ENCODE measurements at regions not wholly inside any gene's neighbourhood (a gene's known extent, or its start where the extent isn't known, plus 50 kb on each side); places are given as distances from the start of the nearest gene placed in this dataset.

- peak in 1 of 2 experiments; percentile 35 for TF ChIP-seq E2F6 (IDR thresholded peaks at IDR 0.05; ENCODE audit: borderline replicate concordance in 1 of 2, extremely low read depth in 1 of 2, insufficient read depth in 1 of 2, insufficient read length in 1 of 2, low read depth in 1 of 2, low read length in 1 of 2, poor library complexity in 1 of 2, severe bottlenecking in 1 of 2)
- no peak for TF ChIP-seq ID3 (CRISPR knock-in tag; IDR thresholded peaks at IDR 0.05)
- TF ChIP-seq ID3 (tag; IDR thresholded peaks at IDR 0.05): peak; percentile 63; the same call in 1 of the 2 replicates
- no peak for TF ChIP-seq ASH1L (IDR thresholded peaks at IDR 0.05; ENCODE audit: borderline replicate concordance, low read depth, partially characterized antibody)
- TF ChIP-seq ZNF512 (tag; IDR thresholded peaks at IDR 0.05): no peak
- no peak for TF ChIP-seq SLC30A9 (CRISPR knock-in tag; IDR thresholded peaks at IDR 0.05)
- TF ChIP-seq ZNF280B (CRISPR knock-in tag; IDR thresholded peaks at IDR 0.05): no peak
- no peak for TF ChIP-seq POLR2A (conservative IDR thresholded peaks at IDR 0.05)
- no peak for TF ChIP-seq BRF1 (IDR thresholded peaks at IDR 0.05; ENCODE audit: borderline replicate concordance, extremely low read depth, insufficient read length)
- peak; percentile 78 for TF ChIP-seq RAD51 (IDR thresholded peaks at IDR 0.05; ENCODE audit: borderline replicate concordance, low read depth)
- TF ChIP-seq MEF2A (IDR thresholded peaks at IDR 0.05; ENCODE audit: control insufficient read depth, low read depth, low read length): no peak
- no peak for TF ChIP-seq TFAP4 (CRISPR knock-in tag; IDR thresholded peaks at IDR 0.05; ENCODE audit: borderline replicate concordance)
- TF ChIP-seq ARID4B (CRISPR knock-in tag; IDR thresholded peaks at IDR 0.05): no peak
- TF ChIP-seq ZNF699 (CRISPR knock-in tag; IDR thresholded peaks at IDR 0.05; ENCODE audit: insufficient replicate concordance): no peak
- TF ChIP-seq MAFF (IDR thresholded peaks at IDR 0.05; ENCODE audit: low read length): peak; percentile 95
These were observed 90.3 kb upstream of the ZNF366 start (continued) for GRCh38 chr5:72597456-72597948.
